ENCODE measurements at regions not wholly inside any gene's neighbourhood (a gene's known extent, or its start where the extent isn't known, plus 50 kb on each side); places are given as distances from the start of the nearest gene placed in this dataset.

GRCh38 chr12:13367973-13368372 lies 171.4 kb downstream of the EMP1 start:
- Histone ChIP-seq H4K20me1 (ENCODE audit: insufficient read depth, poor library complexity, severe bottlenecking) (no peaks in the 10 kb centered on the region), H3K9me2 (replicated peaks; ENCODE audit: insufficient read depth) (no peaks in the 10 kb centered on the region), H3K27ac (no peak overlapping the region), H3K27me3 (no peaks in the 10 kb centered on the region), H3K79me2 (no peaks in the 10 kb centered on the region), H2AFZ (no peak overlapping the region), H3K4me3 (no peak overlapping the region), H3K36me3 (replicated peaks; ENCODE audit: insufficient read depth, low read depth) (no peaks in the 10 kb centered on the region), H3K9me3 (ENCODE audit: low read depth) (no peaks in the 10 kb centered on the region), H3K4me1 (ENCODE audit: insufficient read depth) (peaks cover 20% of the 10 kb centered on the region), H3K4me2 (no peak overlapping the region)
- DNase-seq (ENCODE audit: low spot score) = no peak
- no peak for TF ChIP-seq CTCF (IDR thresholded peaks at IDR 0.05; ENCODE audit: poor library complexity)
- TF ChIP-seq EZH2 (IDR thresholded peaks at IDR 0.05; ENCODE audit: borderline replicate concordance) = no peak
- no peak for TF ChIP-seq EZH2phosphoT487 (IDR thresholded peaks at IDR 0.05; ENCODE audit: low read depth, severe bottlenecking, unreplicated experiment)
- 95% methylated on average over 11 of the region's 11 CpGs for WGBS (ENCODE audit: low lambda C conversion rate, missing lambda C conversion rate)

GRCh38 chr12:13365748-13366366 lies 169.3 kb downstream of the EMP1 start:
- TF ChIP-seq EZH2 (IDR thresholded peaks at IDR 0.05; ENCODE audit: borderline replicate concordance) (no peak), CTCF (IDR thresholded peaks at IDR 0.05; ENCODE audit: poor library complexity) (no peak), EZH2phosphoT487 (IDR thresholded peaks at IDR 0.05; ENCODE audit: low read depth, severe bottlenecking, unreplicated experiment) (no peak)
- 97% methylated on average over 16 of the region's 16 CpGs for WGBS (ENCODE audit: low lambda C conversion rate, missing lambda C conversion rate)

GRCh38 chr12:13362260-13362841 lies 165.8 kb downstream of the EMP1 start:
- no peaks in the 10 kb centered on the region for H3K27me3 ChIP-seq
- no peaks in the 10 kb centered on the region for H3K4me1 ChIP-seq (ENCODE audit: insufficient read depth)
- WGBS (ENCODE audit: low lambda C conversion rate, missing lambda C conversion rate) = 56% methylated on average over 5 of the region's 5 CpGs
- H3K4me3 ChIP-seq = no peak overlapping the region
- no peak overlapping the region for H3K4me2 ChIP-seq
- no peaks in the 10 kb centered on the region for H3K9me2 ChIP-seq (replicated peaks; ENCODE audit: insufficient read depth)
- no peak overlapping the region for H3K27ac ChIP-seq
- no peak overlapping the region for H2AFZ ChIP-seq
- no peaks in the 10 kb centered on the region for H3K79me2 ChIP-seq
- DNase-seq (ENCODE audit: low spot score) = peak; percentile 85
- H4K20me1 ChIP-seq (ENCODE audit: insufficient read depth, poor library complexity, severe bottlenecking) = no peaks in the 10 kb centered on the region
- H3K36me3 ChIP-seq (replicated peaks; ENCODE audit: insufficient read depth, low read depth) = no peaks in the 10 kb centered on the region
- no peak for TF ChIP-seq EZH2phosphoT487 (IDR thresholded peaks at IDR 0.05; ENCODE audit: low read depth, severe bottlenecking, unreplicated experiment)
- peak; percentile 61 for TF ChIP-seq CTCF (IDR thresholded peaks at IDR 0.05; ENCODE audit: poor library complexity)
- TF ChIP-seq EZH2 (IDR thresholded peaks at IDR 0.05; ENCODE audit: borderline replicate concordance) = no peak
- no peaks in the 10 kb centered on the region for H3K9me3 ChIP-seq (ENCODE audit: low read depth)

More at GRCh38 chr12:13365748-13366366, 169.3 kb downstream of the EMP1 start:
- H2AFZ ChIP-seq = no peak overlapping the region
- H4K20me1 ChIP-seq (ENCODE audit: insufficient read depth, poor library complexity, severe bottlenecking) = no peaks in the 10 kb centered on the region
- no peaks in the 10 kb centered on the region for H3K36me3 ChIP-seq (replicated peaks; ENCODE audit: insufficient read depth, low read depth)
- H3K27me3 ChIP-seq = no peaks in the 10 kb centered on the region
- no peak for DNase-seq (ENCODE audit: low spot score)
- H3K9me2 ChIP-seq (replicated peaks; ENCODE audit: insufficient read depth) = no peaks in the 10 kb centered on the region
- H3K79me2 ChIP-seq = no peaks in the 10 kb centered on the region
- H3K4me3 ChIP-seq = no peak overlapping the region
- peaks cover 12% of the 10 kb centered on the region for H3K4me1 ChIP-seq (ENCODE audit: insufficient read depth)
- no peak overlapping the region for H3K4me2 ChIP-seq
- no peaks in the 10 kb centered on the region for H3K9me3 ChIP-seq (ENCODE audit: low read depth)
- H3K27ac ChIP-seq = no peak overlapping the region
